Gastroesophageal sphincter (tissue), 4 donors: ENCODE measurements at regions not wholly inside any gene's neighbourhood (a gene's known extent, or its start where the extent isn't known, plus 50 kb on each side); places are given as distances from the start of the nearest gene placed in this dataset.

Experiments used
- ATAC-seq: fragments of 150-250 bp; one replicate; pipeline ENCODE4 v1.9.1; 2016; ENCODE audit warnings: mild to moderate bottlenecking, moderate library complexity
- H3K27ac ChIP-seq, 4 donors: fragments of 200-600 bp; sonication (generic) in 3 of 4; 1 replicate in 3 of 4; 2 replicates in 1 of 4; pipeline ENCODE4 v1.5.1; 2016 to 2019
- H3K27me3 ChIP-seq: fragments of 200-600 bp; sonication (generic); one replicate; pipeline ENCODE4 v1.5.1; 2019
- H3K36me3 ChIP-seq, 2 donors: fragments of 200-600 bp; sonication (generic); one replicate each; pipeline ENCODE4 v1.5.1; 2019; ENCODE audit warnings: control low read depth in 1 of 2
- H3K4me1 ChIP-seq, 3 donors: fragments of 200-600 bp; sonication (generic); 1 replicate in 2 of 3; 2 replicates in 1 of 3; pipeline ENCODE4 v1.5.1; 2016 to 2019; ENCODE audit warnings: control low read depth in 2 of 3
- H3K4me3 ChIP-seq, 2 donors: fragments of 200-600 bp; sonication (generic); one replicate each; pipeline ENCODE4 v1.5.1; 2019; ENCODE audit warnings: mild to moderate bottlenecking in 1 of 2, moderate library complexity in 1 of 2
- H3K9me3 ChIP-seq, 3 donors: fragments of 200-600 bp; sonication (generic); one replicate each; pipeline ENCODE4 v1.5.1; 2017 to 2019; ENCODE audit warnings: control low read depth in 2 of 3
- EP300 ChIP-seq: sonication (generic); formaldehyde crosslinking; IDR thresholded peaks from one replicate; pipeline ENCODE4 v1.6.1; 2017; ENCODE audit warnings: antibody characterized with exemption, mild to moderate bottlenecking
- POLR2A ChIP-seq, 2 donors: fragments of 450-650 bp; IDR thresholded peaks; one replicate each; pipeline ENCODE4 v1.6.1; 2017; ENCODE audit warnings: antibody characterized with exemption in 2 of 2, mild to moderate bottlenecking in 2 of 2, moderate library complexity in 1 of 2
- POLR2AphosphoS5 ChIP-seq: sonication (generic); formaldehyde crosslinking; IDR thresholded peaks from one replicate; pipeline ENCODE4 v1.6.1; 2017; ENCODE audit warnings: antibody characterized with exemption
- WGBS, 2 donors: methylation state at CpG; one replicate each; pipeline ENCODE4 v1.1.5; 2018; ENCODE audit warnings: low coverage in 1 of 2; 5-methylcytosine and 5-hydroxymethylcytosine counted together
- TF ChIP-seq, protein P1 (sequence below), 4 experiments: fragments of 200-600 bp in 2 of 4; fragments of 450-650 bp in 2 of 4; sonication (generic) in 1 of 4; IDR thresholded peaks; one replicate each; pipeline ENCODE4 v1.5.1; 2017 to 2019; ENCODE audit warnings: antibody characterized with exemption in 4 of 4, mild to moderate bottlenecking in 2 of 4, moderate library complexity in 2 of 4

DNA sequence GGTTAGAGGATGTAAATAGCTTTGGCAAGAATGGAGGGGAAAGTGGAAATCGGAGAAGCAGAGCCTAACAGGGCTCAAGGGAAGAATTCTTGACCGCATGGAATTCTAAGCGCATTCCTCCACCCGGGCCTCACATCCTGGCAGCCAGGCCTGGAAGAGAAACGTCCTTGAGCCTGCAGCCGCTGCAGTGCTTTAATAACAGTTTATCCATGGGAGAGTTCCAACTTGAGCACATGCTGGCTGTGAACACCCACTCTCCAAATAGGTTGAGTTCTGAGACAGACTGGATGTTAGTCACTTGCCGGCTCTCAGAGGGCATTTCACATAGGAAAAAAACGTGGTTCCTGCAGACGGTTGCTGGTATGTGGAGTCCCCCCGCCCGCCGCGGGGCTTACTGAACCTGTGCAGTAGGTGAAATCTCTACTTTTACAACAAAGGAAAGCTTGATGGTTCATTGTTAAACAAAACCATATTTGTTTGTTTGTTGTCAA is 61.4 kb upstream of the STEAP1B start:
- no peak for TF ChIP-seq EP300
- peak; percentile 88 for TF ChIP-seq POLR2AphosphoS5
- H3K36me3 ChIP-seq: no peaks in the 10 kb centered on the region
- no peaks in the 10 kb centered on the region for H3K9me3 ChIP-seq
- no peak overlapping the region for H3K4me3 ChIP-seq
- no peaks in the 10 kb centered on the region for H3K27me3 ChIP-seq
- 5 to 18% methylated on average over 11 to 13 of the region's 13 CpGs for WGBS, 2 donors
- peak; percentile 90 for ATAC-seq
- H3K27ac ChIP-seq: peak overlapping the region; percentile 30 to 80 (median 74)
- peaks cover 0 to 63% (median 43%) of the 10 kb centered on the region in 3 donors for H3K4me1 ChIP-seq

GRCh38 chr7:22559829-22560489 is 60.0 kb upstream of the STEAP1B start:
- H3K4me1 ChIP-seq: peaks cover 0 to 54% (median 41%) of the 10 kb centered on the region in 3 donors
- H3K27ac ChIP-seq: peak overlapping the region in 2 of 4 donors; percentile 70 to 77
- WGBS, 2 donors: 35 to 38% methylated on average over 10 to 13 of the region's 13 CpGs
- no peak overlapping the region for H3K4me3 ChIP-seq
- ATAC-seq: peak; percentile 59
- no peaks in the 10 kb centered on the region for H3K9me3 ChIP-seq
- no peaks in the 10 kb centered on the region for H3K27me3 ChIP-seq
- H3K36me3 ChIP-seq: no peaks in the 10 kb centered on the region
- TF ChIP-seq, protein P1, sequence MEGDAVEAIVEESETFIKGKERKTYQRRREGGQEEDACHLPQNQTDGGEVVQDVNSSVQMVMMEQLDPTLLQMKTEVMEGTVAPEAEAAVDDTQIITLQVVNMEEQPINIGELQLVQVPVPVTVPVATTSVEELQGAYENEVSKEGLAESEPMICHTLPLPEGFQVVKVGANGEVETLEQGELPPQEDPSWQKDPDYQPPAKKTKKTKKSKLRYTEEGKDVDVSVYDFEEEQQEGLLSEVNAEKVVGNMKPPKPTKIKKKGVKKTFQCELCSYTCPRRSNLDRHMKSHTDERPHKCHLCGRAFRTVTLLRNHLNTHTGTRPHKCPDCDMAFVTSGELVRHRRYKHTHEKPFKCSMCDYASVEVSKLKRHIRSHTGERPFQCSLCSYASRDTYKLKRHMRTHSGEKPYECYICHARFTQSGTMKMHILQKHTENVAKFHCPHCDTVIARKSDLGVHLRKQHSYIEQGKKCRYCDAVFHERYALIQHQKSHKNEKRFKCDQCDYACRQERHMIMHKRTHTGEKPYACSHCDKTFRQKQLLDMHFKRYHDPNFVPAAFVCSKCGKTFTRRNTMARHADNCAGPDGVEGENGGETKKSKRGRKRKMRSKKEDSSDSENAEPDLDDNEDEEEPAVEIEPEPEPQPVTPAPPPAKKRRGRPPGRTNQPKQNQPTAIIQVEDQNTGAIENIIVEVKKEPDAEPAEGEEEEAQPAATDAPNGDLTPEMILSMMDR (IDR thresholded peaks at IDR 0.05): peak; percentile 85 to 96 (median 93)
- TF ChIP-seq EP300 (no peak), POLR2A (IDR thresholded peaks at IDR 0.05) (no peak), POLR2AphosphoS5 (no peak)

GRCh38 chr7:22557167-22557566 is 57.2 kb upstream of the STEAP1B start:
- H3K9me3 ChIP-seq: no peaks in the 10 kb centered on the region
- no peak overlapping the region for H3K27ac ChIP-seq
- no peak for ATAC-seq
- WGBS, 2 donors: 89 to 100% methylated on average over 1 to 4 of the region's 4 CpGs
- H3K4me3 ChIP-seq: no peak overlapping the region
- TF ChIP-seq EP300: no peak
- TF ChIP-seq, protein P1 (IDR thresholded peaks at IDR 0.05): no peak
- TF ChIP-seq POLR2AphosphoS5: no peak
- TF ChIP-seq POLR2A (IDR thresholded peaks at IDR 0.05): no peak
- no peaks in the 10 kb centered on the region for H3K36me3 ChIP-seq
- H3K27me3 ChIP-seq: peaks cover 5% of the 10 kb centered on the region
- peaks cover 0 to 26% (median 16%) of the 10 kb centered on the region in 3 donors for H3K4me1 ChIP-seq

GRCh38 chr7:22555476-22555875 is 55.5 kb upstream of the STEAP1B start:
- Histone ChIP-seq H3K36me3 (no peaks in the 10 kb centered on the region), H3K9me3 (no peaks in the 10 kb centered on the region), H3K27ac (no peak overlapping the region), H3K27me3 (peaks cover 19% of the 10 kb centered on the region), H3K4me3 (no peak overlapping the region), H3K4me1 (peaks cover 0 to 15% (median 3%) of the 10 kb centered on the region in 3 donors)
- WGBS, 2 donors: 80% methylated on average over 1 of the region's 8 CpGs; no CpG with 5 or more reads in 1 of the 2 donors
- no peak for ATAC-seq
- TF ChIP-seq EP300 (no peak), POLR2A (IDR thresholded peaks at IDR 0.05) (no peak), POLR2AphosphoS5 (no peak)
- TF ChIP-seq, protein P1 (IDR thresholded peaks at IDR 0.05): no peak

DNA sequence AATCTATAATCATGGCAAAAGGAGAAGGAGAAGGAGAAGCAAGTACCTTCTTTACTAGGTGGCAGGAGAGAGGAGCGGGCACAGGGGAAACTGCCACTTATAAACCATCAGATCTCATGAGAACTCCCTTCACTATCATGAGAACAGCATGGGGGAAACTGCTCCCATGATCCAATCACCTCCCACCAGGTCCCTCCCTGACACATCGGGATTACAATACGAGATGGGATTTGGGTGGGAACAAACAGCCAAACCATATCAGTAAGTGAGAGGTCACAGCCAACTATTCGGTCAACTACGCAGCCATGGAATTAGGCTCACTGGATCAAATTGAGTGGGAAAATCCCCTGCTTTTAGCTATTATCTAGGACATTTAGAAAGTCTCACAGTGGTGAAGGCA is 54.2 kb upstream of the STEAP1B start:
- no peaks in the 10 kb centered on the region for H3K36me3 ChIP-seq
- H3K4me3 ChIP-seq: no peak overlapping the region
- no peak for ATAC-seq
- TF ChIP-seq POLR2AphosphoS5: no peak
- TF ChIP-seq POLR2A (IDR thresholded peaks at IDR 0.05): no peak
- no peak for TF ChIP-seq EP300
- TF ChIP-seq, protein P1 (IDR thresholded peaks at IDR 0.05): no peak
- peaks cover 32% of the 10 kb centered on the region for H3K27me3 ChIP-seq
- 87 to 89% methylated on average over 3 to 5 of the region's 5 CpGs for WGBS, 2 donors
- no peaks in the 10 kb centered on the region for H3K9me3 ChIP-seq
- peaks cover 0 to 19% (median 8%) of the 10 kb centered on the region in 3 donors for H3K4me1 ChIP-seq
- no peak overlapping the region for H3K27ac ChIP-seq
